GM23248 (cell line): ENCODE measurements at regions not wholly inside any gene's neighbourhood (a gene's known extent, or its start where the extent isn't known, plus 50 kb on each side); places are given as distances from the start of the nearest gene placed in this dataset.

Experiments used
- DNase-seq: peaks from one replicate; pipeline ENCODE4 v3.0.0-alpha.2; 2015
- H2AFZ ChIP-seq: fragments of 200-600 bp; sonication (generic); 2 replicates; pipeline ENCODE4 v1.6.1; 2016; ENCODE audit warnings: antibody characterized with exemption
- H3F3A ChIP-seq: fragments of 200-600 bp; sonication (generic); 2 replicates; pipeline ENCODE4 v1.6.1; 2016; ENCODE audit warnings: mild to moderate bottlenecking, antibody characterized with exemption, mixed run types; ENCODE audit not compliant: insufficient read depth
- H3K27ac ChIP-seq: fragments of 200-600 bp; sonication (generic); 2 replicates; pipeline ENCODE4 v1.5.1; 2016; ENCODE audit warnings: mild to moderate bottlenecking
- H3K27me3 ChIP-seq: fragments of 200-600 bp; sonication (generic); replicated peaks from 2 replicates; pipeline ENCODE4 v1.6.1; 2016; ENCODE audit warnings: mild to moderate bottlenecking; ENCODE audit not compliant: insufficient read depth
- H3K36me3 ChIP-seq: fragments of 200-600 bp; sonication (generic); 2 replicates; pipeline ENCODE4 v1.6.1; 2016; ENCODE audit warnings: low read depth, mild to moderate bottlenecking
- H3K4me1 ChIP-seq: fragments of 200-600 bp; sonication (generic); 2 replicates; pipeline ENCODE4 v1.6.1; 2016; ENCODE audit warnings: mild to moderate bottlenecking; ENCODE audit not compliant: insufficient read depth
- H3K4me2 ChIP-seq: fragments of 200-600 bp; sonication (generic); one replicate; pipeline ENCODE4 v1.6.1; 2016; ENCODE audit warnings: mild to moderate bottlenecking; ENCODE audit not compliant: unreplicated experiment
- H3K4me3 ChIP-seq: fragments of 200-600 bp; sonication (generic); 2 replicates; pipeline ENCODE4 v1.5.1; 2016; ENCODE audit warnings: mild to moderate bottlenecking
- H3K79me2 ChIP-seq: fragments of 200-600 bp; sonication (generic); 2 replicates; pipeline ENCODE4 v1.6.1; 2016; ENCODE audit warnings: mild to moderate bottlenecking; ENCODE audit not compliant: insufficient read depth
- H3K9ac ChIP-seq: fragments of 200-600 bp; sonication (generic); 2 replicates; pipeline ENCODE4 v1.6.1; 2016; ENCODE audit warnings: mild to moderate bottlenecking
- H3K9me2 ChIP-seq: fragments of 200-600 bp; sonication (generic); 2 replicates; pipeline ENCODE4 v1.6.1; 2016; ENCODE audit warnings: mixed run types, mild to moderate bottlenecking, moderate library complexity; ENCODE audit not compliant: insufficient read depth
- H3K9me3 ChIP-seq: fragments of 200-600 bp; sonication (generic); one replicate; pipeline ENCODE4 v1.6.1; 2017; ENCODE audit warnings: low read depth
- H4K20me1 ChIP-seq: fragments of 200-600 bp; sonication (generic); 2 replicates; pipeline ENCODE4 v1.6.0; 2016; ENCODE audit not compliant: insufficient read depth
- EZH2 ChIP-seq: fragments of 200-600 bp; sonication (generic); IDR thresholded peaks from 2 replicates; pipeline ENCODE4 v1.6.1; 2018; ENCODE audit warnings: antibody characterized with exemption, mild to moderate bottlenecking; ENCODE audit not compliant: insufficient read depth, poor library complexity, severe bottlenecking
- EZH2phosphoT487 ChIP-seq: fragments of 200-600 bp; sonication (generic); IDR thresholded peaks from 2 replicates; pipeline ENCODE4 v1.6.1; 2018; ENCODE audit warnings: antibody characterized with exemption, moderate library complexity, mild to moderate bottlenecking, low read depth; ENCODE audit not compliant: insufficient read depth
- WGBS, 2 experiments: methylation state at CpG; one replicate each; pipeline ENCODE4 v1.1.6; 2015 to 2017; ENCODE audit warnings: low lambda C conversion rate in 2 of 2, low coverage in 1 of 2; ENCODE audit errors: missing lambda C conversion rate in 2 of 2; 5-methylcytosine and 5-hydroxymethylcytosine counted together
- in situ Hi-C: fragments of 300-500 bp; cut with MboI; formaldehyde crosslinking; loops from 2 replicates; pipeline ENCODE4 v1.15.0; 2020

DNA sequence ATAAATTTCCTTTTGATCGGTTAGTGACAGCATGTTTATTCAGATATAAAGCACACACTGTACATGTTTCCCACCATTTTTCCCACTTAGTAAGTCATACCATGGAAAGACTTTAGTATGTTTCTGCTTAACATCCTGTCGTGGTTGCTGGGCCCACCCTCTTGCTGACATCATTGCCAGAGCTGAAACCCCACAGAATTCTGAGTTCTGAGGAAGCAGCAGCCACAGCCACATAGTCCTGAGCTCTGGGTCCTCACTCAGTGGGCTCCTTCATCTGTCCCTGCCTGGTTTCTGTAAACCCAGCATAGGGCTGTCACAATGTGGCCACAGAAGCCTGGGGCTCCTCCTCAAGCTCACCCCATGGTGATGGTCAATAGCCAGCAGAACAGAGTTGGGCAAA, 441.5 kb downstream of the ENC1 start:
- Histone ChIP-seq H2AFZ (no peak overlapping the region), H3K79me2 (no peaks in the 10 kb centered on the region), H3F3A (peaks cover 15% of the 10 kb centered on the region), H3K27me3 (no peaks in the 10 kb centered on the region), H3K9me2 (no peaks in the 10 kb centered on the region), H3K36me3 (no peaks in the 10 kb centered on the region), H3K27ac (peak overlapping the region; percentile 52), H3K9me3 (no peaks in the 10 kb centered on the region), H3K9ac (peak overlapping the region; percentile 37; the same call in 1 of the 2 replicates), H4K20me1 (no peaks in the 10 kb centered on the region), H3K4me2 (peak overlapping the region; percentile 44), H3K4me3 (no peak overlapping the region), H3K4me1 (peaks cover 21% of the 10 kb centered on the region)
- peak; percentile 58 for DNase-seq
- WGBS, 2 experiments = 22 to 29% methylated on average over 2 of the region's 2 CpGs
- in situ Hi-C loops = no loop called here
- TF ChIP-seq EZH2 (no peak), EZH2phosphoT487 (no peak)

GRCh38 chr5:74198156-74198555, 442.4 kb downstream of the ENC1 start:
- no peak overlapping the region for H3K4me3 ChIP-seq
- H3K27ac ChIP-seq = no peak overlapping the region
- no peaks in the 10 kb centered on the region for H3K9me3 ChIP-seq
- H3F3A ChIP-seq = peaks cover 15% of the 10 kb centered on the region
- no peak overlapping the region for H2AFZ ChIP-seq
- 95 to 100% methylated on average over 2 of the region's 2 CpGs for WGBS, 2 experiments
- H3K4me1 ChIP-seq = peaks cover 21% of the 10 kb centered on the region
- H3K27me3 ChIP-seq = no peaks in the 10 kb centered on the region
- H3K4me2 ChIP-seq = no peak overlapping the region
- DNase-seq = no peak
- in situ Hi-C loops = no loop called here
- TF ChIP-seq EZH2phosphoT487 (no peak), EZH2 (no peak)
- no peak overlapping the region for H3K9ac ChIP-seq
- H3K36me3 ChIP-seq = no peaks in the 10 kb centered on the region
- no peaks in the 10 kb centered on the region for H3K9me2 ChIP-seq
- H3K79me2 ChIP-seq = no peaks in the 10 kb centered on the region
- H4K20me1 ChIP-seq = no peaks in the 10 kb centered on the region

- no peaks in the 10 kb centered on the region for H3K79me2 ChIP-seq
- no peak for DNase-seq
- no peaks in the 10 kb centered on the region for H3K36me3 ChIP-seq
- H3F3A ChIP-seq = peaks cover 8% of the 10 kb centered on the region
- no peak for TF ChIP-seq EZH2
- TF ChIP-seq EZH2phosphoT487 = no peak
- no peak overlapping the region for H2AFZ ChIP-seq
- WGBS, 2 experiments = 74 to 83% methylated on average over 2 of the region's 2 CpGs
- H3K4me2 ChIP-seq = no peak overlapping the region
- in situ Hi-C loops = no loop called here
- H3K27ac ChIP-seq = no peak overlapping the region
- H3K27me3 ChIP-seq = no peaks in the 10 kb centered on the region
- H3K9me3 ChIP-seq = no peaks in the 10 kb centered on the region
- no peak overlapping the region for H3K4me3 ChIP-seq
- H4K20me1 ChIP-seq = no peaks in the 10 kb centered on the region
- no peak overlapping the region for H3K9ac ChIP-seq
- peaks cover 12% of the 10 kb centered on the region for H3K4me1 ChIP-seq
- no peaks in the 10 kb centered on the region for H3K9me2 ChIP-seq
Measured at GRCh38 chr5:74196233-74196632, 444.3 kb downstream of the ENC1 start.

- no peak for DNase-seq
- H3K79me2 ChIP-seq = no peaks in the 10 kb centered on the region
Measured at GRCh38 chr5:74194196-74194595, 446.3 kb downstream of the ENC1 start.

More at GRCh38 chr5:74194196-74194595, 446.3 kb downstream of the ENC1 start:
- H2AFZ ChIP-seq = no peak overlapping the region
- no peak overlapping the region for H3K27ac ChIP-seq
- no peak overlapping the region for H3K9ac ChIP-seq
- no peak overlapping the region for H3K4me3 ChIP-seq
- H3K36me3 ChIP-seq = no peaks in the 10 kb centered on the region
- no peaks in the 10 kb centered on the region for H3K9me3 ChIP-seq
- peaks cover 6% of the 10 kb centered on the region for H3F3A ChIP-seq
- H3K9me2 ChIP-seq = no peaks in the 10 kb centered on the region
- 84 to 85% methylated on average over 4 of the region's 4 CpGs for WGBS, 2 experiments
- H4K20me1 ChIP-seq = no peaks in the 10 kb centered on the region
- TF ChIP-seq EZH2phosphoT487 (no peak), EZH2 (no peak)
- no peaks in the 10 kb centered on the region for H3K27me3 ChIP-seq
- in situ Hi-C loops = no loop called here
- peaks cover 7% of the 10 kb centered on the region for H3K4me1 ChIP-seq
- H3K4me2 ChIP-seq = no peak overlapping the region
